GM03348 (cell line): ENCODE measurements at regions not wholly inside any gene's neighbourhood (a gene's known extent, or its start where the extent isn't known, plus 50 kb on each side); places are given as distances from the start of the nearest gene placed in this dataset.
"Not testable (repeated sequence)": the region's sequence is repeated elsewhere in the genome, so short reads cannot be mapped to it uniquely, and the experiment has no call there.

Experiments
- DNase-seq: peaks from one replicate; pipeline ENCODE4 v3.0.0; 2012; ENCODE audit warnings: low spot score

DNA sequence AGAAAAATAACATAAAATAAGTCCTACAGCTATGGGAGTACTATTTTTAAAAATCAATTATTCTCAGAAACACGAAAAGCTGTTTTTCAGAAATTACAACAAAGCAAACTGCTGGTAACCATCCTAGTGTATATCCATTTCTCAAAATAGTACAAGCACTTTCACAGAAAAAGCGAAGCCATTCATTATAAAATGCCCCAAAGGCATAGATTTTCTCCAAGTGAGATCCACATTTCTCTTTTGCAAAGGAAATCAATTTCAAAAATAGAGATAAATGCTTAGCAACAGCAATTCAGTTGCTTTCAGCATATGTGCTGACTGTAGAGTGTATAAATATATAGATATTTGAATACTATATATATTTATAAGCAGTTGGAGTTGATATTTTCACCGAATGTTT is 1266.3 kb downstream of the SI start:
- DNase-seq = no peak

- no peak for DNase-seq
These were observed 1268.7 kb downstream of the SI start for GRCh38 chr3:163809540-163809993.

DNA sequence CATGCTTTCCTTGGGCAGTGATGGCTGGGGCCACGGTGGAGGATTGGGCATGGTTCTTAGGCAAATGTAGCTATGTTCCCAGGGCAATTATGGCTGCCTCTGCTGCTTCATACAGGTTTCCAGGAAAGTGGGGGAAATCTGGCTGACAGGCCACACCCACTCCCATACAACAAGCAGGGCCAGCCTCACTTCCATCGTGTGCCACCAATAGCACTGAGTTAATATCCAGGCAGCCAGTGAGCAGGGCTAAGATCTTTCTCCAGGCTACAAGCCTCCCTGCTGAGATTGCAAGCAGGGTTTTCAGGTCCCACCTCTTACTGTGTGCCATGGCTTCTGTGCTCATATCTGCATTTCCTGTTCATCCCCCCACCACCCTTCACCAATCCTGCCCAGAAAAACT is 1291.9 kb downstream of the SI start:
- DNase-seq = no peak

- DNase-seq = no peak
These were observed 1292.6 kb downstream of the SI start for GRCh38 chr3:163785693-163786092.

DNA sequence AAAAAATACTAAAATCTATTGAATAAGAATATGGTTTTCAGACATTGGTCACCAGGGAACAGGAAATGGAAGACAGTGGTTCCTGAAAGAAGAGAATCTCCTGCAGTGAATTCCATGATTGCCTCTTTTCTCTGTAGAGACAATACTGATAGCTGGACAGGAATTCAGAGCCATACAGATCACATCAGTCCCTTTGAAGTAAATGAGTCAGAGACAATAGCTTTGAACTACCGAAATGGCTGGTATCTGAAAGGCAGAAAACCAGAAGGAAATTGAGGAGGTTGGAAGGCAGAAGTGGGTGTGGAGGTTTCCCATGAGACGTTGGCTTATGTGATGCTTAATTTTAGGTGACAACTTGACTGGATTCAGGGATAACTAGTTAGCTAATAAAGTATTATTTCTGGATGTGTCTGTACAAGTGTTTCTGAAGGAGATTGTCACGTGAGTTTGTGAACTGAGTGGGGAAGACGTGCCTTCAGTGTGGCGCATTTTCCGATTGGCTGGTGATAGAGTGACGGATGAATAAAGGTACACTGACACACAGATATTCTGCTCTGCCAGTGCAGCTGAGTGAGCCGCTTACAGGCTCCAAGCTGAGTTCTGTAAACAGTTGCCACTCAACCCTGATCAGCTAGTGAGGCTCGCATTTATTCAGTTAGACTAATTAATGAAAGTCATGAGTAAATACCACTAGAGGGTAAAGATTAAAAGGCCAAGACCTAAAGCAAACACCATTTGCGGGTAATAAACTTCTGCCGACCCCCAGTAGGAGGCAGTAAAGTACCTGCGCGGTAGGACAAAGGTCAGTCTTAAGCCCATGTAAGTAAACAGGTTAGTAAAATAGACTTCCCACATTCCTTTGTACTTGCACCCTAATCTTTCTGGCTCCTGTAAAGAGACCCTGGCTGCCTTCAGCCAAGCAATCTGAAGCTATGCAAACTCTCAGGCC is 1298.6 kb downstream of the SI start:
- DNase-seq = no peak

DNA sequence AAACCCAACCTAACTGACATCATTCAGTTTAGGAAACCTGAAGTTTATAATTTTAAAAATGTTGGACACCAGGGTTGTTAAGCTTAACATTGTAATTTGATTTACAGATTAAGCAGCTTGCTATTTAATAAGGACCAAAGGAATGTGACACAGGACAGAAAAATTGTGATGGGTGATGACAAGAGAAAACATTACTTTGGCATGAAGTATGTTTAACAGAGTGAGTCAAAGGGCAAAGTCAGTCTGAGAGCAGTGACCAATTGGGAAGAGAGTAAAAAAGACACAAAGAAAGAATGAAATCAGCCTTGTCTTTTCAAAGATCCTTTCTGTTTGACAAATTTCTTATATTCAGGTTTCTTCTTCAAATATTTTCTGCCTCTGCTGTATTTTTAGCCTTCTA is 1301.6 kb downstream of the SI start:
- no peak for DNase-seq

DNA sequence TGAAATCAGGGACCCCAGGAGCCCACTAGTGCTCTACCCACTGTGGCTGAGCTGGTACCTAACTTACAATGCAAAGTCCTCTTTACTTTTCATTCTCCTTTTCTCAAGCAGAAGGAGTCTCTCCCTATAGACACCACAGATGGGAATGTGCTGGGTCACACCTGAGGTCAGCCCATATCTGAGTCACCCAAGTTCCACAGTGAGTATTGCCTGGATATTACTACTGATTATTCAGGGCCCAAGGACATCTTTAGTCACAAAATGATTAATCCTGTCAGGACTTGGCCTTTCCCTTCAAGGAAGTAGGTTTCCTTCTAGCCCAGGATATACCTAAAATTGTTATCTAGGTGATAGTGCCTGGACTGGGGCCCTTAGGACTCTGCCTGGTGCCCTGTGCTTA is 1305.2 kb downstream of the SI start:
- DNase-seq = no peak

DNA sequence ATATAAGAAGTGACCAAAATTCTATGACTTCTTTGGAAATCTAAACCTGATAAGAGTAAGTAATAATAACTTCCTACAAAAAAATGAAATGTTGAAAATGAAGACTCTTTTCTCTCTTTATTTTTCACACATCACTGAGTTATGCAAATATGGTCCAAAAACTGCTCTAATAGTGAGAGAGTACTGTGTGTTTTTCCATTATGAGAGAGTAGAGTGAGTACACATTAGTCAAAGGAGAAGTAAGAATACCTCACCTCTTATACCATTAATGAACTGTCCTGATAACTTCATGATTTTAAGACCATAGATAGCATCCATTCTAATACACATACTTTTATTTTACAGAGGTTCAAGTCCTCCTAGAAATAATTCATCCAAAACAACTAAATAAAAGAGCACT is 1310.2 kb downstream of the SI start:
- DNase-seq = no peak

DNA sequence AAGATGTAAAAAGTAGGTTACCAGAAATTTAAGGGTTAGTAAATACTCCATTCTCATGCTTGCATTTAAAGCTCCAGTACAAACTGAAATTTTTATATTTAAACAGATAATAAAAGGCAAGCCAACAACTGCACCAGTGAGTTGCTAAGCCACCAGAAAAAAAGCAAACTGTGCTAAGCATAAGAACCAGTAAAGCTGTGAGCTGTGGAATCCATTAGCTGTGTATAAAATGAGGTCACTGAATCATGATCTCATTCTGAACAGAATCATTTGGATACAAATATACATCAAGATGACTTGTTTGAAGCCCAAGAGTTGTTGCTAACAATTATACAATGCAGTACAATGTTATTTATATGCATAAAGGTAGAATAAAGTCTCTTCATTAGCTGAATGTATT is 1312.2 kb downstream of the SI start:
- DNase-seq = no peak

DNA sequence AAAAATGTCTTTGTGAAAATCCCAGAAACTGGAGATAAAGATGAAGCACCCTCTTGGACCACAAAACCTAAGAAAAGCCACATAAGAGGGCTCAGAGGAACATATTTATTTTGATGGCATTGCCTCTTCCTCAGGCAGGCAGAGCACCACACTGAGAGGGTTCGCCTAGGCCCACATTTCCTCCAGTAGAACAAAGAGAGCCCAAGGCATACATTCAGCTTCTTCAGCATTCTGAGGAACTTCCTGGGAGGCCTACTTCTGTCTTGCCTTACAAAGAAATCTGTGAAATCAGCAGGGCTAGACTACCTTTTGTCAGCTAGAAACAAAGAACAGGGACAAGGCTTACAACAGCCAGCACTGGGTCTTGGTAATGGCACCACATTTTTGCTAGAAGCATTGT is 1325.3 kb downstream of the SI start:
- DNase-seq = no peak

- DNase-seq = no peak
These were observed 1333.1 kb downstream of the SI start for GRCh38 chr3:163745204-163745603.

DNA sequence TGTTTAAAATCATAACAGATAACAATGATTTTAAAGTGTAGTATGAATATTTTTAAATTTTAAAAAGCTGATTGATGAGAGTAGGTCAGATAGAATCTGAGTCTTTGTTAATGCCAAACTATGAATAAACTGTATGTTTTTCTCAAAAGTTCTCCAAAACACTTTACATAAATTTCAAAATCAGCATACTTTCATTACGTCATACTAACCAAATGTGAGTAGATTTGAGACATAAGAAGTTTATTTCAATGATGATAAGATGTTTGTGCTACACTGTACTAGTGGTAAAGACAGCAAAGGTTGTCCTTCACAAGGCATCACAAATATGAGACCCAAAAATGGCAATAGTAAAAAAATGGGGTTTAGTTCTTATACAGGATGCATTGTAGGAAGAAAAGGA is 1342.9 kb downstream of the SI start:
- DNase-seq = no peak

- no peak for DNase-seq
These were observed 1347.6 kb downstream of the SI start for GRCh38 chr3:163730684-163731083.

DNA sequence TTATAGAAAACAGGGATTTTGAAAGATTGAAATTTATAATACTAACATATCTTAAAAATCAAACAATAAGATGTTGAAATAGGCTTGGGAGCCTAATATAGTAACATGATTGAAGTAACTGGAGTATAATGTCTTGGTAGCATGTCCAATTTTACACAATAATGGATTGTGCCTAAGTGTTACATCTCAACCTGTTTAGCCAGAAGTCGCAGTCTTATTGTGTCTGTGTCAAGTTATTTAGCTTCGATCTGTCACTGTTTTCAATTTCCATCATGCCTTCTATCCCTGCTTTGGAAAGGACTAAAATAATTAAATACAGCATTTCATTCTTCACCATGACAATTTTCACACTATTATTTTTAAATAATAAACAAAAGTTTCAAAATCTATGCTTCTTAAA is 1352.2 kb downstream of the SI start:
- no peak for DNase-seq

DNA sequence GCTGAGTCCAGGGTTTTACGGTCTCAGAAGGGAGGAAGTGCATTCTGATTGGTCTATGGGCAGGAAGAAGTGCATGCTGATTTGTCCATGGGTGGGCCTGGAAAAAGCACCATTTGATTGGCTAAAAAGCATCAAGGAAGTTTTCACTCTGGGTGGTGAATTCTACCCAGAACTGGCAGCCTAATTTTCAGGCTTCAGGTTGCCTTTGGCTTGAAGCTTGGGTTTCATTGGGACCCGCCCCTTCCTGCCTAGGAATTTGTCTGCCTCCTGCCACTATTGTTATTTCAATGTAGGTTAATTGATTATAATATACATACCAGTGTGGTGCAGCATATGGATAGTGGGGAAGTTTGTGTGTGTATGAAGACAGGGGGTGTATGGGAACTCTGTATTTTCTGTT is 1355.9 kb downstream of the SI start:
- DNase-seq = no peak

GRCh38 chr3:163721596-163721995 is 1356.7 kb downstream of the SI start:
- no peak for DNase-seq

GRCh38 chr3:163717377-163717776 is 1360.9 kb downstream of the SI start:
- DNase-seq = no peak

GRCh38 chr3:163708428-163708827 is 1369.9 kb downstream of the SI start:
- DNase-seq = no peak

DNA sequence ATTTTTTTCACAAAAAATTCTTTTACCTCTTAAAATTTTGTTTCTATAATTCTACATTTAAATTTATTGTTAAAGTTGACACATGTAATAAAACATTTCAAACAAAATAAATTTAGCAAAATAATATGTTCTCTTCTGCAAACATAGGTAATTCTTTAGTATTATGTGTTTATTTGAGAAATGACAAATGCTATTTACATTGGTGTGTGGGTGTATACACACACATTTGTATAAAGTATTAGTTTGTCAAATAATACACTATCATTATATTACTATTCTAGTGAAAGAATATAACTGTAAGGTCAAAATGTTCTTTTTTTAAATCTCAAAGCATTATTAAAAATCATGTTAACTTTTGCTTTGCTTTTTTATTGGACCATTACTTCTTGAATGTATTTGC is 1370.6 kb downstream of the SI start:
- no peak for DNase-seq

- DNase-seq = not testable (repeated sequence)
These were observed 1380.1 kb downstream of the SI start for GRCh38 chr3:163698221-163698620.

DNA sequence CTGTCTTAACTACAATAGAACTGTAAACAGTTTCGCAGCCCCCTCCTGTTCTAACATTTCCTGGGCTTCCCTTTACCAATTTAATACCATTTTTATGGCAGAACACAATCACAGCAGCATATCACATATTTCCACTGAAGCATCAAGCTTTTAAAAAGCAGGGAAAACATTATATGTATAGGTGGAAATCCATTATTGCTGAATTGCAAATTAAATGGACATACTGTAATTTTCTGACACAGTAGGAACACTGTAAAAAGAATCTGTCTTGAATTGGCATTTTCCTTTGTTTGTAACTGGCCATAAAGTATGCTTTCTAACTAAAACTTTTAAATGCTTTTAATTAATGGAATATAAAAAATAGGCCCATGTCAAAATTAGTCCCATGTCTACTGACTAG is 1385.8 kb downstream of the SI start:
- no peak for DNase-seq

GRCh38 chr3:163684651-163685050 is 1393.6 kb downstream of the SI start:
- DNase-seq = no peak

GRCh38 chr3:163672954-163673353 is 1405.3 kb downstream of the SI start:
- DNase-seq = no peak

DNA sequence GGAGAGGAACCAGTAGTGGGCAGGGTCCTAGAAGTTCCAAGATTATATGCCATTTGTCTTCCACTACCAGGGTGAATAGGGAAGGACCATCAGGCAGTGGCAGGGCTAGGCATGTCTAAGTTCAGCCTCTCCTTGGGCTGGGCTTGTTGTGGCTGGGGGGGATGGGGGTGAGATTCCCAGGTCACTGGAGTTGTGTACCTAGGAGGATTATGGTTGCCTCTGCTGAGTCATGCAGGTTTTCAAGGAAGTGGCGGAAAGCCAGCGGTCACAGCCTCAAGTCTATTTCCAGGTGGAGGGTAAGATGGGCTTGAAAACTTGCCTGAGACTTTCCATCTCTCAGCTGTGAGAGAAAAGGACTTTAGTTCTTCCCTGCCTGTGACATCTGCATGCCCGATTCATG is 1407.1 kb downstream of the SI start:
- no peak for DNase-seq
